ENCODE measurements at regions not wholly inside any gene's neighbourhood (a gene's known extent, or its start where the extent isn't known, plus 50 kb on each side); places are given as distances from the start of the nearest gene placed in this dataset.

DNA sequence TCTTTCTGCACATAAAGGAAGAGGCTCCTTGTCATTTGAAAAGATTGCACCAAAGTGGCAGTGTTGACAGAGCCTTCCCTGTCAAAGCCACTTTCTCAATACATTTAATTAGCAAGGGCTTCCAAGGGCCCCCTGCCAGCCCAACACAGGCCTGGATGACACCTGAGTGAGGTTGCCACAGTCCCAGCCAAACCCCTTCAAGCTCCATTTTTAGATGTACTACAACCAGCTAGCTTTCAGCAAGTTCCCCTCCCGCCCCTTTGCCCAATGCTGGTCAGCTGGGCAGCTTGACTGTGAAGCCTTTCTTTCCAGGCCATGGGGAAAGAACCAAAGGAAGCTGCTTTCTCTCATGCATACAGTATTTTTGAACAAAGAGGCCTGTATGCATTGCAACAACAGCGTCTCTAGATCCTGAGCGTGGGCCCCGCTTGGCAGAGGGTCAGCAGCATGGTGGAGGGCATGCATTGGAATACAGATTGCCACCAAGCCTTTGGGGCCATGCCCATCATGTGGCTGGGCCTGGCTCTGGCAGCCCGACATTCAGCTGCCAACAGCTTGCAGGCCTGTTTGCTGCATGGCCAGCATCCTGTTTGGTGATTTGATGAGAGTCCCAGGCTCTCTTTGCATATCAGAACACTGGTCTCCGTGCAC, 261.1 kb upstream of the GATB start:
- DNase-seq (ENCODE audit: low spot score), result no peak

DNA sequence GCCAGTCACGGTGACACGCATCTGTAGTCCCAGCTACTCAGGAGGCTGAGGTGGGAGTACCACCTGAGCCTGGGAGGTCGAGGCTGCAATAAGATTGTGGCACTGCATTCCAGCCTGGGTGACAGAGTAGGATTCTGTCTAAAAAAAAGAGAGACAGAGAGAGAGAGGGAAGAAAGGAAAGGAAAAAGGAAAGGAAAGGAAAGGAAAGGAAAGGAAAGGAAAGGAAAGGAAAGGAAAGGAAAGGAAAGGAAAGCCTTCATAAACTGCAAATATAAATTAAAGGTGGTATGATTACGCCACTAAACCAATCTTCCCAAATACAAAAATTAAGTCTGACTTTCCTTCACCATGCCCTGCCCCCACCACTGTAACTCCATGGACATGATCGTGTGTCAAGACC, 259.3 kb upstream of the GATB start:
- DNase-seq (ENCODE audit: low spot score), result no peak

DNA sequence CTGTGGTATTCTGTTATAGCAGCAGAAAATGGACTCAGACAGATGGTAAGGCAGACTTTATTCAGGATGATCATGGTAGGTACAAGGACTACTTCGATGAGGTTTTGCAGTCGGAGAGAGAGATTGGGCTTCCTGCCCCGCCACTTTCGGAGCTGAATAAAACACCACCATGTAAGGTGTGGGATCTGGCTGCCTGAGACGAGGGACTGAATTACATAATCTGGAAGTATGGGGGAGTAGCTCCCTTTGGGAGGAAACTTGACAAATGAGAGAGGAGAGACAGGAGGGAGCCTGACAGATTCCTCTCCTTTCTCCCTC, 255.5 kb upstream of the GATB start:
- no peak for DNase-seq (ENCODE audit: low spot score)

DNA sequence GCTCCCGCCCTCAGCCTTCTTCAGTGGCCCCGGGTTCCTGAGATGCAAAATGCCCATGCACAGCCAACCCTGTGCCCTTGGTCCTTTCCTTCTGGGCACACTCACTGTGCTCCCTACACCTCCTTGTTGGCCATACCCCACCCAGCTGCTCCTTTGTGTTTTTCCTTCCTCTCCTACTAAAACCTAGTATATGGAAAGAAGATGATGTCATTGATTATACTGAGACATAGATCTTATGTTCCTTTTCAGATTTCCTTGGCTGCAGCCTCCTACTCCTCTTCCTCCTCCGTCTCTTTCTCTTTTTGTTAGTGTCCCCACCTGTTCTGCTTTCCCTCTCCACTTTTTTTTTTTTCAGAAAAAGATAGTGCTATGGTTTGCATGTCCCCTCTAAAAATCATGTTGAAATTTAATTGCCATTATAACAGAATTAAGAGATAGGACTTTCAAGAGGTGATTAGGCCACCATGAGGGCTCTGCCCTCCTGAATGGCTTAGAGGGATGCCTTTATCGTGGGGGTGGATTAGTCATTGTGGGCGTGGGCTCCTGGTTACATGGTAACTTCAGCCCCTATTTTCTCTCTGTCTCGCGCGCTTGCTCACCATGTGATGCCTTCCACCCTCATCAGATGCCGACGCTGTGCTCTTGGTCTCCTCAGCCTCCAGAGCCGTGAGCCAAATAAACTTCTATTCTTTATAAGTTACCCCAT, 254.9 kb upstream of the GATB start:
- DNase-seq (ENCODE audit: low spot score), result no peak

DNA sequence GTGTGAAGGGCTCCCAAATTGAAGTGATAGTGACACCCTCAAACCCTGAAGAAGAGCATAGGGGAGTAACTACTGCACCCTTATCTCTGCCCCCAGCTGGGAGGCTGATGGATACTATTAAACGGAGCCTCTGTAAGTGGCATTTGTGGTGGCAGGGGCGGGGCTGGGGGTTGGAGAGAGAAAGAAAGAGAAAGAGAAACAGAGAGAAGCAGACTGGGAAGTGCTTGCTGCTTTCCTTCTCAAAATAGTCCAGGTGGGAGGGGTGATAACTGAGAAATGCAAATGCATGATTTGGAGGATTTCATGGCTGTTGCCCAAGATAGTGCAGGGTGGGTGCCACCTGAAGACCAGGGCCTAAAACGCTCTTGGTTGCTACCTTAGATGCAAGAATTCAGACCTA, 253.5 kb upstream of the GATB start:
- no peak for DNase-seq (ENCODE audit: low spot score)

DNA sequence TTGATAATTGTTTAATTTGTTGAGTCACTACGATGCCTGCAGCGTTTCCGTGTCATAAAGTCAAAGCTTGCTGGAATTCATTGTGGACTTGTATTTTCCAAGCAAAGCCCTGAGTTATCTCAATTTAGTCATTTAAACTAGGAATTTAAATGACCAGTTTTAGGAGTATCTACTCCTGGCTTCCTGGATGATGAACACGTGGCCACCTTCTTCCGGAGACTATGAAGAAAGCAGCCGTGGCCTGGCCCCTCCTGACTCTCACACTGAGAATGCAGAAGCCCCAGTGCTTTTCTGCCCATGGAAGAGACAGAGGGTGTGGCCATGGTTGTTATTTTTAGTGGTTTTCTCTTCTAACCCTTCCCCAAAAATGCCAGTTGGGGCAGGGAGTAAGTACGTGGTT, 250.7 kb upstream of the GATB start:
- no peak for DNase-seq (ENCODE audit: low spot score)

DNA sequence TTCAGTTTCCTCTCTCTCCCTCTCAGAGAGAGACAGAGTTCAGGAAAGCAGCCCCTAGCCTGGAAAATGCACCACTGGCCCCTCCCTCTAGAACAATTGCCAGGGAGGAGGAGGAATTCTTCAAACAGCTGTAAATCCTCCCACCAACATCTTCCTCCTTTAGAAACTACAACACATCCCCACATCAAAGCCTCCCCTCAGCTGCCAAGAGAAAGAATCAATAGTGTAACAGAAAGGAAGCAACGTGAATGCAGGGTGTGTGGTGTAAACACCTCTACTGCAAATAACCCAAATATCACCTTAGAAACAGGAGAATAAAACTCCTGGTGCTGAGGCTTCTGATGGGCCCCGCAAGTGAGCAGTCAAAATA, 249.9 kb upstream of the GATB start:
- no peak for DNase-seq (ENCODE audit: low spot score)

DNA sequence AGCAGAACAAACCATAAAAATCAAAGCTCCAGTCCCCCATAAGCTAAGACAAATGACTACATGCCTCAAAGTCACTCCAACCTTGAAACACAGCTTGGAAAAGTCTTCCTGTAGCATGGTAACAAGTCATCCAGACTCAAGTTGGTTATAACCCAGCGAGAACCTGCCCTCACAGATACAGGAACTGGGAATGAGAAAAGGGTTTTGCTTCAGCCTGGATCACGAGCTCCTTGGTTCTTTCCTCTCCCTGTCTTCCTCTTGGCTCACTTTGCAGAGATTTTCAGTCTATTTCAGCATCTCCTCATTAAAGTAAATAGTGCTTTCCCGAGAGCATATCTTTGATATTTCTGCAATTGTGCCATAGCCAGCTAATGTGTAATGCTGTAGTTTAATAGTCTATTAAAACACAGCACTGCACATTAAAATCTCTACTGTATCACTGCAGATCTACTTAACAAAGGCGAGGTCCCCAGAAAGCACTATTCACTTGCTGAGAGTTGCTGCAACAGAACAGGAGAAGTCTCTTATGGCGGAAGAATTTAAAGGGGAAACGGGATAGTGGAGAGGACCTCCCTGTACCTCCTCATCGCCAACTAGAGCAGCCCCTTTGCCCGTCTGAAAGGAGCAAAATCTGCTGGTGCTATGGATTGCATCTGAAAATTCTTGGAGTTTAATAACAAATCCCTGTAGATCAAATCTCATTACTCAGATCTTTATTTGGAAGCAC, 249.3 kb upstream of the GATB start:
- DNase-seq (ENCODE audit: low spot score), result no peak

DNA sequence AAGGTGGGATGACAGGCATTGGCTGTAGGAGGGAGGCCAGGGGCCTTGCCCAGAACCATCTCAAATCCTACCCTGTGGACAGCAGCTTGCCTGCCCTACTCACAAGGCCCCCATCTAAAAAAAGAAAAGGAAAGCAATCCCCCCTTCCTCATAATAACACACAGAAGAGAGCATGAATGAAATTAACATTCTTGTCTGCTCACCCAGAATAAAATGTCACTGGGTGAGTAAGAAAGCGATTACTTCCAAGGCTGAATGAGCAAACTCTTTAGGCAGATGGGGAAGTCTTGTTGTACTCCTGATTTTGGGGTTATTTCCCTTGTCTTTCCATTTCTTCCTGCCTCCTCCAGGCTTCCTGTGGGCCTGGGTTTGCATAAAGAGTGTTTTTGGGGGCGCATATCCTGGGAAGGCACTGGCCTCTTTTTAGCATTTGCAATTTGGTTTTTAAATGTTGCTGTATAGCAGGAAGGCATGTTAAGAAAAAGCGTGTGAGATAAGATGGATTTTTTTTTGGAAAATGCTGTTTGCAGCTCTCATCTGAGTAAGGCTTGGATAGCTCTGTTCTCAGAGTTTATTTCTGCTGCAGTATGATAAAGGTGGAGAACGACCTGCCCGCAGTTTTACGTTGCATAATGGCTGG, 248.3 kb upstream of the GATB start:
- DNase-seq (ENCODE audit: low spot score), result no peak

DNA sequence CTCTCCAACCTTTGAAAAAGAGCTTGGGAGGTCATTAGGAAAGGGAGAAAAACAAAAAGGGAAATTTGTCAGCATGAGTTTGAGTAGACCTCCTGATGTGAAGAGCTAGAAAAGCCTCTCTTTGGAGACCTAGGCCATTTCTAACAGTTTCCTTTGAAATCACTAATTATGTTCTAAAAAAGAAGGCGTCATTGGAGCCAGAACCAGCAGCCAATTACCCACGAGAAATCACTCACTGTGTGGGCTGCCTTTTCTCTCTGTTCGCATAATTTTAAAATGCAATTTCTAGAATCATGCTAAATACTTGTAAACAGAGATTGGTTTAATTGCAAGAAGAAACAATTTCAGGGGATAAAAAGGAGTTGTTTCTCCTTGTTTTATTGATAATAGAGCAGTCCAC, 246.3 kb upstream of the GATB start:
- no peak for DNase-seq (ENCODE audit: low spot score)

DNA sequence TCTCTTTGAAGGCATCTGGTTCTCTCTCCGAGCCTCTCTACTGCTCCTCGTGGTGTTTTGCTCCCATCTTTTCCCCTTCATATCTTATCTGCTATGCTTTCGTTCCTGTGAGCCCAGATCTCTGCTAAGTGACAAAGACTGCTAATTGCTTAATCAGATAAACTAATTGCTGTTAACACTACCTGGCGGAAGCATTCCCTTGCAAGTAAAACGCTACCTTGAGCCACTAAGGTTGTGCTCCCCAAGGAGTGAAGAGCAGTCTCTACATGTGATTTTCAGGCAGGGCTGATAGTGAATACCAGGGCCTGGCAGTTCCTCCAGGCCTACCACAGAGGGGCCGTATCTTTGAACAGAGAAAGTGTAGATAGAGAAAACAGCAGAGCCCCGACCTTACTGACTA, 244.0 kb upstream of the GATB start:
- no peak for DNase-seq (ENCODE audit: low spot score)

DNA sequence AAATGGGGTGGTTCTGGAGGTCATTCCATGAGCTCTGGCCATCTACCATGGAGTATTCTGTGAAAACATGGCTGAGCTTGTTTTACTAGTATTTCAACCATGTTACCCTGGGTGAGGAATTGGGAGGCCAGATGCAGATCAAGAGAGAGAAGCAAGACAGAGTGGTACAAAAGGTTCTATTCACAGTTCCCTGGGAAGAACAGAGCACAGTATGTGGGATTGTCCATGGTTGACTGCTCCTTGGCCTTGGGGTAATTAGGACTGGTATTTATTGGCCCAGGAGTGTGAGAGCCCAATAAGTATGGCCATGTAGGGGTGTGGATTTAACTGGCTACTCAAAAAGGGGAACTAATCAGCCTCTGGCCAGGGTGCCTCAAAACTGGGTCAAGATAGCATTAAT, 239.7 kb upstream of the GATB start:
- no peak for DNase-seq (ENCODE audit: low spot score)

DNA sequence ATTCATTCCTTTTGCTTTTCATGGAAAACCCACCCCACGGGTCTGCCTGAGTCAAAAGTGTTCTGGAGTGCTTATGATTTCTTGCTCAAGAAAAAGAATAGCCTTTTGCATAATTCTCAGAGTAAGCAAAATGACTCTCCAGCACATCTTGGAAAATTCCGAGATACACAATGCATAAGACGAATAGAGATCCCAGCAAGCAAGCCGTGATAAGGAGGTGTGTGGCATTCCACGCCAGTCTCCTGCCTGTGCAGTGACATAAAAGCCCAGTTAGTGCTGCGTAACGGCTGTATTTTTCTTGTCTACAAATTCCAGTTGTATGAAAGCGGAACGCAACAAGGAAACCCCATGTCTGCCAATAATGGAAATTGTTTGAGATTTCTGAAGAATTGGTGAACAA, 237.9 kb upstream of the GATB start:
- DNase-seq (ENCODE audit: low spot score), result no peak

DNA sequence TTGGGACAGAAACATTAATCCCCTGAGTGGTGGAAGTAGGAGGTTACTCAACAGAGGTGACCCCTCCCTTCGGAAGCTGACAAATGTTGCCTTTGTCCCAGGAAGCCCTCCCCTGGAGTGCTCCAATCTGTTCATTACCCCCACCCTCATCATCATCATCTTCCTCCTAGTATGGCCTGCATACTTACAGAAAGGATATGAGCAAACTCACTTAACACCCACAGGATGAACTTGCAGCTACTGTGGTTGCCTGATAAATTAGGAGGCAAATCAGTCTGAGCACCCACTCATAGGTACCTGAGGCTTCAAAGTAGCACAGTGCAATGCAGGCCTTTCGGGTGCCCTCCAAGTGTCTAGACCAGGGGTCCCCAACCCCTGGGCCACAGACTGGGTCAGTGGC, 236.7 kb upstream of the GATB start:
- no peak for DNase-seq (ENCODE audit: low spot score)

DNA sequence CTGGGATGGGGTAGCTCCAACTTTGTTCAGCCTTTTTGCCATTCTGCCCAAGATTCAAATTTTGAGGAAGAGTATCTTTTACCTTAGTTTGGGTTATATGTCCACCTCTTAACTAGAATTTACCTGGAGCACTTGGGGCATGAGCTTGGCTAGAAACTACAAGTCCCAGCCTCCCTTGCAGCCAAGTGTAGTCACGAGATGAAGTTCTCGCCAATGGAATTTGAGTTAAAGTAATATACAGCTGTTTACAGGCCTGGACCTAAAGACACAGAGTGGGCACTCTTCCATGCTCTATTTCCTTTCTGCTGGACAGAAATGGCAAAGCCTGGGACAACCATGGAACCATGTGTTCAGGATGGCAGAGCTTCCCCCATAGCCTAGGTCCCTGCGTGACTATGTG, 233.6 kb upstream of the GATB start:
- DNase-seq (ENCODE audit: low spot score), result no peak

DNA sequence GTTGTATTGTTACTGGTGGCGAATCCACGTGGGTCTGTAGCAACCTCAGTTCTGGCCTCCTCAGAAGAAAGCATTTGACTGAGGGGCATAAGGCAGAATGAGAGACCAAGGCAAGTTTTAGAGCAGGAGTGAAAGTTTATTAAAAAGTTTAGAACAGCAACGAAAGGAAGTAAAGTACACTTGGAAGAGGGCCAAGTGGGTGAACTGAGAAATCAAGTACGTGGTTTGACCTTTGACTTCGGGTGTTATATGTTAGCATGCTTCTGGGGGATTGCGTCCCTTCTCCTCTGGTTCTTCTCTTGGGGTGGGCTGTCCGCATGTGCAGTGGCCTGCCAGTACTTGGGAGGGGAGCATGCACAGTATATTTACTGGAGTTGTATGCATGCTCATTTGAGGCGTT, 232.7 kb upstream of the GATB start:
- no peak for DNase-seq (ENCODE audit: low spot score)

DNA sequence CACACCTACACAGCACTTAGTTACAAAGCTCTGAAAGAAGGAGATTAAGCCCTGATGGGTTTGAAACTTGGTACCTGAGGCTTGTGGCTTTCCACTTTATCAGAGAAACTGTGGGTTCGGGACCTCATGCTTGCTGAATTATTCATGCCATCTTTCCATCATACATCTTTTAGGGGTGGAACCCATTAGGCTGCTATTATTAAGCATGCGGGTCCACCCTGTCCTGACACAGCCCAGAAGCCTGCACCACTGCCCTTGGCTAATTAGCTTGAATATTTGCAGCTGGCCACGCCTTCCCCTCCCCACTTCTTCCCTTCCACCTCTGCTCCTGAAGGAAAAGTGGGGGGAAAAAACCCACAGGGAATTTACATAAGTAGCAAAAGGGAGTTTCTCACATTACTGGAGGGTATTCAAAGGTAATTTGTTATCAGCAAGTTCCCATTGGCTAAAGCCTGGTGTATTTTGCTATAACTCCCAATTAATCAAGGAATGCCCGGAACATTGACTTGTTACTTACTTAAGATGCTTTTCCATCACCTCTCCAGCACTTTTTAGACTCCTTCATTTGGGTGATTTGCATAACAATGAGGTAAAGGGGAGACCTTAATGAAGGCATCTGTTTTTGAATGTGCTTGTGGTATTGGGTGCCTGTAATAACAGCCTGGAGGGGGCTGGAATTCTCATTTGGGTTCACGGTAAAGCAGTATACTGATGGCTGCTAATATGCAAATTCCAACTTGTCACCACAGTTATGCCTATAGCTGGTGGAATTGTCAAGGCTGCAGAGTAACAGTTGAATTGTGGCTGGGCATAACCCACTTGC, 231.7 kb upstream of the GATB start:
- no peak for DNase-seq (ENCODE audit: low spot score)

DNA sequence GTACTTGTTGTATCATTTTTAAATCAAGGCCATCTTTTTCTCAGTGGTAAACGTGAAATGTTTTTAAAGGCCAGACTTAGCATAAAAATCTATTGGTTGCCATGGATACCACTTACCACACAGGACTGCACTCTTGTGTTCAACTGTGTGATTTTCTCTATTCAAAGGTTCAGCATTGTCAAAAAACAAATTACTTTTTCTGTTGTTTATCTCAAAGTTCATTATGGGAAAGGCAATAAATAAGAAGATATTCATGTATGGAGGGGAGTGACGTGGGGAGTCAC, 231.0 kb upstream of the GATB start:
- DNase-seq (ENCODE audit: low spot score), result no peak

DNA sequence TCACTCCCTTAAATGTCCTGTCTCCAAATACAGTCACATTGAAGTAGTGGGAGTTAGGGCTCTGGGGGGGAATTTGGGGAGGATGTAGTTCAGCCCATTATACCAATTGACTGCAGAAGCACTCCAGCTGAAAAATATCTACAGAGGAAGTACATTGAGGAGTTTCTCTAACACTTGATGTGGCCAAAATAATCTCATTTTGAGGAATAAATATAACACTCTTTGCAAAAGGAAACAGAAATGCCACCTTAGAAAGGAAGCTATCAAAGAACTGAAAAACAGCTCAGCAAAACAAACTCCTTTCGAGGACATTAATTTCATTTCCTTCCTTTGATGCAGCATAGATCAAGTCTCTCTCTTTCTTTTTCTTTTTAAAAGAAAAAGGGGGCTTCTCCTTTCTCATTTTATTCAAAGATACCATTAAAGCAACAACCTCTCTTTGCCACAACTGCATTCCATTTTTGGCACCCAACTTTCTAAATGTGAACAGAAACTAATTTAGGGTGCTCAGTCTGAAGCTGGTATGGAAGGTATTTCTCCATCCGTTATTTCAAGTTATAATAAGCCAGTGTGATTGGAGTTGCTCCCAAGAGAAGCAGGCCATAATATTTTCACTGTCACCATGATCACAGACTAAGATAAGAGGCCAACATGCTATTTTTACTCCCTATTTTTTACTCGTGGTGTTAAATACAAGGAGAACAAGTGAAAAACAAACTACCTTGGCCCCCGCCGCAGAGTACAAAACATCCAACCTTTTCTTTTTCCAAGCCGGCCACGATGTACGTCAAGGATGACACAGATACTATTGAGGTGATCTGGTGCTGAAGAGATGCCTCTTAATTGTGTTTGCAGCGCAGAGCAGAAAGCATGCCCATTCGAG, 230.4 kb upstream of the GATB start:
- no peak for DNase-seq (ENCODE audit: low spot score)

DNA sequence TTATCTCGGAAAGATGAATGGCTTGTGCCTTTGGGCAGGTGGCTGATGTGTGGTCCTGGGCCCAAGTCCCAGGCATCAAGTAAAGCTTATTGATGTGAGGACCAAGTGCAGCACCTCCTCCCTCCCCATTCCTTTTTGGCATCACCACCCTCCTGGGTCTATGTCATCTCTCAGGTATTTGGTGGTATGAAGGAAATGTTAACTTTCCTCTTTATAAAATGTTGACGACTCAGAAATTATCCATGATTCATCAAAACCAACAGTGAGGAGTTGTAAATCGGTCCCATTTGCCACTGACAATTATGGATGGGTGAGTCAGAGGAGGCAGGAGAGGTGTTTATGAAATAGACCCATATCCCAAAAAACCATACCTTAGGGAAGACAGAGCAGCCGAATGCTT, 229.4 kb upstream of the GATB start:
- DNase-seq (ENCODE audit: low spot score), result no peak

DNA sequence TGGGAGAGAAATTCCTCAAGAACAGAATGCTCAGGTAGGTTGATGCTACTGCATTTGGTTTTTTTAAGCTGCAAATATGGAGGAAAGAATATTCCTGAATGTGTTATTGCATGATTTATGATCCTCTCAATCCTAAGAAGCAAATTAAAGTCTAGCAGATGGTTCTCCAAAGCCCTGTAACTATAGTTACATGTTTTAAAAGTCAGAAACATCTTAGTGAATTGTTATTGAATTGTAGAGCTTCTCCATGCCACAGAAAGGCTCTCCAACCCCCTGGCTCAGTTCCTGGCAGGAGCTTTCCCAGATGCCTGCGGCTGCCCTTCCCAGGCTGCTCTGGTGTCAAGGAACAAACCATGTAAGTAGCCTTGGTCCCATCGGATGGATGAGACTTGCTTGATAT, 227.8 kb upstream of the GATB start:
- DNase-seq (ENCODE audit: low spot score), result no peak

DNA sequence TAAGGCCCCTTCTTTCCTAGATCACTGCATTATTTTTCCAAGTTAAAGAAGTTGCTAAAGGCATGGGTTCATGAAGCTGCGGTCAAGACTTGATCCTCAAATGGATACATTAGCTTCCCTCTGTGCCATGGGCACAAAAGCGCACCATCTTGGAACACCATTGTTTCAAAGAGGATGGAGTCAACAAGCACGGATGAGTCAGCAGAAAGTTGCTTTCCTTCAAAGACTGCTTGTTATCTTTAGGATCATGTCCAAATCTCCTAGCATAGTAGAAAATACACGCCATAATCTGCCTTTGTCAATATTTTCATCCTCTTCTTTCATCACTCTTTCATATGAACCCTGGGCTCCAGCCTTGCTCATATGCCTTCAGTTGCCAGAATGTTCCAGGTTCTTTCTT, 226.8 kb upstream of the GATB start:
- no peak for DNase-seq (ENCODE audit: low spot score)

Measured in D341Med (cell line).